Nucleus accumbens (tissue), 56 donors: ENCODE measurements at regions not wholly inside any gene's neighbourhood (a gene's known extent, or its start where the extent isn't known, plus 50 kb on each side); places are given as distances from the start of the nearest gene placed in this dataset.
"Not testable (repeated sequence)": the region's sequence is repeated elsewhere in the genome, so short reads cannot be mapped to it uniquely, and the experiment has no call there.

Source experiments
- DNase-seq, 56 donors: peaks; one replicate each; lab custom pipeline; 2025; lab: John Stamatoyannopoulos, UW

- DNase-seq: no peak
These were observed 375.9 kb downstream of the NXPH1 start for GRCh38 chr7:8809320-8809719.

- no peak for DNase-seq
These were observed 384.1 kb downstream of the NXPH1 start for GRCh38 chr7:8817448-8818036.

GRCh38 chr7:8818406-8818805, 385.0 kb downstream of the NXPH1 start:
- no peak for DNase-seq

- DNase-seq: no peak
These were observed 389.2 kb downstream of the NXPH1 start for GRCh38 chr7:8822595-8822994.

- DNase-seq: no peak
These were observed 390.1 kb downstream of the NXPH1 start for GRCh38 chr7:8823486-8823885.

GRCh38 chr7:8827329-8827728, 393.9 kb downstream of the NXPH1 start:
- no peak for DNase-seq

- no peak for DNase-seq
These were observed 395.7 kb downstream of the NXPH1 start for GRCh38 chr7:8829100-8829499.

- DNase-seq: no peak
These were observed 398.0 kb downstream of the NXPH1 start for GRCh38 chr7:8831376-8831775.

GRCh38 chr7:8833355-8833754, 399.9 kb downstream of the NXPH1 start:
- DNase-seq: no peak

GRCh38 chr7:8841171-8841570, 407.8 kb downstream of the NXPH1 start:
- DNase-seq: no peak

- no peak for DNase-seq
These were observed 438.3 kb downstream of the NXPH1 start for GRCh38 chr7:8871716-8872115.

- DNase-seq: no peak
These were observed 448.5 kb downstream of the NXPH1 start for GRCh38 chr7:8881916-8882315.

GRCh38 chr7:8885480-8886000, 452.1 kb downstream of the NXPH1 start:
- DNase-seq: no peak

- DNase-seq: not testable (repeated sequence)
These were observed 456.9 kb downstream of the NXPH1 start for GRCh38 chr7:8890346-8890745.

- no peak for DNase-seq
These were observed 460.4 kb downstream of the NXPH1 start for GRCh38 chr7:8893775-8894174.

- no peak for DNase-seq
These were observed 473.1 kb downstream of the NXPH1 start for GRCh38 chr7:8906396-8907075.

GRCh38 chr7:8908889-8909288, 475.5 kb downstream of the NXPH1 start:
- no peak for DNase-seq

- no peak for DNase-seq
These were observed 480.3 kb downstream of the NXPH1 start for GRCh38 chr7:8913682-8914081.

GRCh38 chr7:8921807-8922206, 488.4 kb downstream of the NXPH1 start:
- no peak for DNase-seq

GRCh38 chr7:8922726-8923125, 489.3 kb downstream of the NXPH1 start:
- DNase-seq: no peak

GRCh38 chr7:8923164-8923806, 489.9 kb downstream of the NXPH1 start:
- DNase-seq: no peak
